GM18499 (cell line): ENCODE measurements at regions not wholly inside any gene's neighbourhood (a gene's known extent, or its start where the extent isn't known, plus 50 kb on each side); places are given as distances from the start of the nearest gene placed in this dataset.

ENCODE experiments used
- ATAC-seq: cut with Tn5 transposase; IDR thresholded peaks from one replicate; pipeline ENCODE4 v1.9.1; 2021; ENCODE audit warnings: moderate number of reproducible peaks; ENCODE audit not compliant: insufficient read depth, unreplicated experiment

GRCh38 chr14:66139432-66139831 is 346.7 kb upstream of the CCDC196 start:
- no peak for ATAC-seq

GRCh38 chr14:66140213-66140918 is 345.8 kb upstream of the CCDC196 start:
- ATAC-seq = no peak

GRCh38 chr14:66140963-66141362 is 345.2 kb upstream of the CCDC196 start:
- no peak for ATAC-seq

GRCh38 chr14:66141733-66142132 is 344.4 kb upstream of the CCDC196 start:
- ATAC-seq = no peak

- ATAC-seq = no peak
Observed at GRCh38 chr14:66143387-66144112, 342.6 kb upstream of the CCDC196 start.

GRCh38 chr14:66152302-66152701 is 333.9 kb upstream of the CCDC196 start:
- ATAC-seq = no peak

GRCh38 chr14:66152747-66153146 is 333.4 kb upstream of the CCDC196 start:
- no peak for ATAC-seq

- ATAC-seq = no peak
Observed at GRCh38 chr14:66163023-66163422, 323.1 kb upstream of the CCDC196 start.

GRCh38 chr14:66165337-66165736 is 320.8 kb upstream of the CCDC196 start:
- no peak for ATAC-seq

GRCh38 chr14:66174453-66174891 is 311.7 kb upstream of the CCDC196 start:
- ATAC-seq = no peak

- ATAC-seq = no peak
Observed at GRCh38 chr14:66177935-66178334, 308.2 kb upstream of the CCDC196 start.

GRCh38 chr14:66196670-66197069 is 289.5 kb upstream of the CCDC196 start:
- ATAC-seq = no peak

GRCh38 chr14:66197276-66197675 is 288.9 kb upstream of the CCDC196 start:
- ATAC-seq = no peak

- no peak for ATAC-seq
Observed at GRCh38 chr14:66206554-66206953, 279.6 kb upstream of the CCDC196 start.

GRCh38 chr14:66216763-66217162 is 269.4 kb upstream of the CCDC196 start:
- no peak for ATAC-seq

- ATAC-seq = no peak
Observed at GRCh38 chr14:66219886-66220285, 266.3 kb upstream of the CCDC196 start.

GRCh38 chr14:66224492-66225178 is 261.5 kb upstream of the CCDC196 start:
- ATAC-seq = no peak

GRCh38 chr14:66225337-66225736 is 260.8 kb upstream of the CCDC196 start:
- ATAC-seq = no peak

- ATAC-seq = no peak
Observed at GRCh38 chr14:66228267-66228970, 257.8 kb upstream of the CCDC196 start.

GRCh38 chr14:66231820-66232219 is 254.4 kb upstream of the CCDC196 start:
- no peak for ATAC-seq

- ATAC-seq = no peak
Observed at GRCh38 chr14:66233591-66233990, 252.6 kb upstream of the CCDC196 start.
